ENCODE measurements at regions not wholly inside any gene's neighbourhood (a gene's known extent, or its start where the extent isn't known, plus 50 kb on each side); places are given as distances from the start of the nearest gene placed in this dataset.

GRCh38 chr21:41092312-41092711 is 75.6 kb upstream of the BACE2 start:
- Histone ChIP-seq H3K4me1 (no peaks in the 10 kb centered on the region), H3K27ac (no peak overlapping the region), H3K9me3 (no peaks in the 10 kb centered on the region), H3K36me3 (ENCODE audit: low read depth, missing control alignments) (no peaks in the 10 kb centered on the region), H3K27me3 (no peaks in the 10 kb centered on the region), H3K4me3 (no peak overlapping the region)
- 64 to 76% methylated on average over 7 of the region's 7 CpGs for WGBS, 2 donors
- intact Hi-C loops (cut with DNase I; ENCODE audit: low total_unique reads), result no loop called here
- DNase-seq, result no peak
- TF ChIP-seq, protein P1, sequence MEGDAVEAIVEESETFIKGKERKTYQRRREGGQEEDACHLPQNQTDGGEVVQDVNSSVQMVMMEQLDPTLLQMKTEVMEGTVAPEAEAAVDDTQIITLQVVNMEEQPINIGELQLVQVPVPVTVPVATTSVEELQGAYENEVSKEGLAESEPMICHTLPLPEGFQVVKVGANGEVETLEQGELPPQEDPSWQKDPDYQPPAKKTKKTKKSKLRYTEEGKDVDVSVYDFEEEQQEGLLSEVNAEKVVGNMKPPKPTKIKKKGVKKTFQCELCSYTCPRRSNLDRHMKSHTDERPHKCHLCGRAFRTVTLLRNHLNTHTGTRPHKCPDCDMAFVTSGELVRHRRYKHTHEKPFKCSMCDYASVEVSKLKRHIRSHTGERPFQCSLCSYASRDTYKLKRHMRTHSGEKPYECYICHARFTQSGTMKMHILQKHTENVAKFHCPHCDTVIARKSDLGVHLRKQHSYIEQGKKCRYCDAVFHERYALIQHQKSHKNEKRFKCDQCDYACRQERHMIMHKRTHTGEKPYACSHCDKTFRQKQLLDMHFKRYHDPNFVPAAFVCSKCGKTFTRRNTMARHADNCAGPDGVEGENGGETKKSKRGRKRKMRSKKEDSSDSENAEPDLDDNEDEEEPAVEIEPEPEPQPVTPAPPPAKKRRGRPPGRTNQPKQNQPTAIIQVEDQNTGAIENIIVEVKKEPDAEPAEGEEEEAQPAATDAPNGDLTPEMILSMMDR (IDR thresholded peaks at IDR 0.05), result no peak
- no peak for TF ChIP-seq POLR2A (IDR thresholded peaks at IDR 0.05)

DNA sequence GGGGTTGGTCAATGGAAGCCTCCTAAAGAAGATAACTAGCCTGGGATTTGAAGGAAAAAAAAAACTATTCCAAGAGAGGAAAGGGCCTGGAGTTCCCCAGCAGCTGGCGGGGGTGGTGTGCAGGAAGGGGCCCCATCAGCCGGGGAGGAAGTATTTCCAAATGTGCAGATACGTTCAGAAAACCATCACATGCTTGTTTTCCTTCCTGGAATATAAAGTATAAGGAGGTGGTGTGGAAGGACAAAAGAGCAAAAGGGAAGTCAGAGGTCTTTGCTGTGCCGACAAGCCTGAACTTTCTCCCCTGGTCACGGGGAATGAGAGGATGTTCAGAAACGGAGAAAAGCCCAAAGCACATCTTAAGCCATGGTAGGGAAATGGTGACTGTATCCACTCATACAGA is 72.0 kb upstream of the BACE2 start:
- no peaks in the 10 kb centered on the region for H3K9me3 ChIP-seq
- no peak overlapping the region for H3K27ac ChIP-seq
- 36 to 45% methylated on average over 6 of the region's 6 CpGs for WGBS, 2 donors
- no peaks in the 10 kb centered on the region for H3K36me3 ChIP-seq (ENCODE audit: low read depth, missing control alignments)
- no peaks in the 10 kb centered on the region for H3K4me1 ChIP-seq
- TF ChIP-seq POLR2A (IDR thresholded peaks at IDR 0.05), result no peak
- TF ChIP-seq, protein P1 (IDR thresholded peaks at IDR 0.05), result no peak
- DNase-seq, result no peak
- no peak overlapping the region for H3K4me3 ChIP-seq
- intact Hi-C loops (cut with DNase I; ENCODE audit: low total_unique reads), result no loop called here
- H3K27me3 ChIP-seq, result no peaks in the 10 kb centered on the region

GRCh38 chr21:41098076-41098475 is 69.9 kb upstream of the BACE2 start:
- WGBS, 2 donors, result 66 to 71% methylated on average over 1 of the region's 1 CpG
- intact Hi-C loops (cut with DNase I; ENCODE audit: low total_unique reads), result no loop called here

GRCh38 chr21:41098481-41099042 is 69.4 kb upstream of the BACE2 start:
- no peaks in the 10 kb centered on the region for H3K9me3 ChIP-seq
- no peaks in the 10 kb centered on the region for H3K4me1 ChIP-seq
- no peak for DNase-seq
- no peaks in the 10 kb centered on the region for H3K27me3 ChIP-seq
- no peak for TF ChIP-seq POLR2A (IDR thresholded peaks at IDR 0.05)
- TF ChIP-seq, protein P1 (IDR thresholded peaks at IDR 0.05), result no peak
- WGBS, 2 donors, result 70 to 75% methylated on average over 2 of the region's 2 CpGs
- intact Hi-C loops (cut with DNase I; ENCODE audit: low total_unique reads), result no loop called here
- no peaks in the 10 kb centered on the region for H3K36me3 ChIP-seq (ENCODE audit: low read depth, missing control alignments)
- no peak overlapping the region for H3K27ac ChIP-seq
- no peak overlapping the region for H3K4me3 ChIP-seq

More at GRCh38 chr21:41098076-41098475, 69.9 kb upstream of the BACE2 start:
- TF ChIP-seq POLR2A (IDR thresholded peaks at IDR 0.05), result no peak
- TF ChIP-seq, protein P1 (IDR thresholded peaks at IDR 0.05), result no peak
- no peaks in the 10 kb centered on the region for H3K4me1 ChIP-seq
- no peak for DNase-seq
- no peaks in the 10 kb centered on the region for H3K9me3 ChIP-seq
- no peaks in the 10 kb centered on the region for H3K27me3 ChIP-seq
- H3K4me3 ChIP-seq, result no peak overlapping the region
- H3K36me3 ChIP-seq (ENCODE audit: low read depth, missing control alignments), result no peaks in the 10 kb centered on the region
- H3K27ac ChIP-seq, result no peak overlapping the region

- intact Hi-C loops (cut with DNase I; ENCODE audit: low total_unique reads), result no loop called here
- H3K36me3 ChIP-seq (ENCODE audit: low read depth, missing control alignments), result no peaks in the 10 kb centered on the region
- no peak for DNase-seq
- no peaks in the 10 kb centered on the region for H3K9me3 ChIP-seq
- no peak for TF ChIP-seq POLR2A (IDR thresholded peaks at IDR 0.05)
- TF ChIP-seq, protein P1 (IDR thresholded peaks at IDR 0.05), result no peak
- H3K27ac ChIP-seq, result no peak overlapping the region
- H3K4me1 ChIP-seq, result no peaks in the 10 kb centered on the region
- H3K4me3 ChIP-seq, result no peak overlapping the region
- WGBS, 2 donors, result 79 to 86% methylated on average over 4 of the region's 4 CpGs
- no peaks in the 10 kb centered on the region for H3K27me3 ChIP-seq
These were observed 67.0 kb upstream of the BACE2 start for GRCh38 chr21:41100826-41101550.

All from testis (tissue), 2 donors.